ENCODE measurements at regions not wholly inside any gene's neighbourhood (a gene's known extent, or its start where the extent isn't known, plus 50 kb on each side); places are given as distances from the start of the nearest gene placed in this dataset.

DNA sequence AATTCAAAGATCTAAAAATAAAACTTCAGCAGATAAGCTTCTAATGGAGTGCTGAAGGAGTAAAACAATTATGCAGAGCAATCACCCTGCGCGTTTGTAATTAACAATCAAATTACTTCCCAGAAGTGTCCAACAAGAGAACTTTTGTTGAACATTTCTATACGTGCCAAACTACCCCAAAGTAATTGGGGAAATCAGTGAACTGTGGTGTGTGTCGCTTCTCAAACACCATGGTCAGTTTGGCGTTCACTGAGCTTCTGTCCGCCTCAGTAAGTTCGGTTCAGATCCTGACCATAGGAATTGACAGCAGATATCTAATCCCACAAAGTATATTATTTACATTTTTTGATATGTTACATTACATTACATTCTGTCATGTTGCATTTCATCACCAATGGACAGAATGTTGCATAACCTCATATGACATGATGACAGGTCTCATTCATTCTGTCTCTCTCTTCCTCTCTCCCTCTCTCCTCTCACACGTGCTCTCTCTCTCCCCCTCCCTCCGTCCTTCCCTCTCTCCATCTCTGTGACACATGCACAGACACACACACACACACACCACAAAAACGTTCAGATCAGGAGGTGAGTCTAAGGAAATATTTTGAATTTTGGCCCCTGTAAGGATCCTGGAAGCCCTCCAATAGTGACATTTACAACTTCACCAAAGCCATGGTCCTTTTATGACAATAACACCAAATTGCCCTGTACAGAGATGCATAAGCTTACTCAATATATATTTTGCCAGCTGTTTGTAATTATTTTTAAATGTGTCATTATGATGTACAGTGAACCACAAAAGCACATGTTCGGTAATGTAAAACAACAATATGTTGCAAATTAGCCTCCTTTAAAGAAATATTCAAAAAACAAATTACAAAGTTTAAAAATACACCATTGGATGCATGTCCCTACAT, 269.2 kb downstream of the FIGN start:
- no peak overlapping the region for H3K4me2 ChIP-seq (ENCODE audit: low read length)
- no peaks in the 10 kb centered on the region for H3F3A ChIP-seq (ENCODE audit: insufficient read depth, low read length, poor library complexity, severe bottlenecking)
- no peak overlapping the region for H3K9ac ChIP-seq (ENCODE audit: low read length)
- no peak overlapping the region for H3K4me3 ChIP-seq (ENCODE audit: low read length)
- H4K20me1 ChIP-seq (ENCODE audit: insufficient read depth), result no peaks in the 10 kb centered on the region
- no peaks in the 10 kb centered on the region for H3K27me3 ChIP-seq (ENCODE audit: insufficient read depth, low read depth, low read length)
- no peak for TF ChIP-seq EP300 (conservative IDR thresholded peaks at IDR 0.05; ENCODE audit: poor library complexity, severe bottlenecking)
- TF ChIP-seq RAD21 (conservative IDR thresholded peaks at IDR 0.05), result no peak
- no peak for TF ChIP-seq SMC3 (conservative IDR thresholded peaks at IDR 0.05; ENCODE audit: poor library complexity)
- no peak for TF ChIP-seq MXI1 (conservative IDR thresholded peaks at IDR 0.05; ENCODE audit: poor library complexity, severe bottlenecking)
- TF ChIP-seq POLR2AphosphoS5 (IDR thresholded peaks at IDR 0.05), result no peak
- TF ChIP-seq EZH2 (IDR thresholded peaks at IDR 0.05; ENCODE audit: borderline replicate concordance, insufficient read depth, low read length, poor library complexity, severe bottlenecking), result no peak
- TF ChIP-seq, protein P1, sequence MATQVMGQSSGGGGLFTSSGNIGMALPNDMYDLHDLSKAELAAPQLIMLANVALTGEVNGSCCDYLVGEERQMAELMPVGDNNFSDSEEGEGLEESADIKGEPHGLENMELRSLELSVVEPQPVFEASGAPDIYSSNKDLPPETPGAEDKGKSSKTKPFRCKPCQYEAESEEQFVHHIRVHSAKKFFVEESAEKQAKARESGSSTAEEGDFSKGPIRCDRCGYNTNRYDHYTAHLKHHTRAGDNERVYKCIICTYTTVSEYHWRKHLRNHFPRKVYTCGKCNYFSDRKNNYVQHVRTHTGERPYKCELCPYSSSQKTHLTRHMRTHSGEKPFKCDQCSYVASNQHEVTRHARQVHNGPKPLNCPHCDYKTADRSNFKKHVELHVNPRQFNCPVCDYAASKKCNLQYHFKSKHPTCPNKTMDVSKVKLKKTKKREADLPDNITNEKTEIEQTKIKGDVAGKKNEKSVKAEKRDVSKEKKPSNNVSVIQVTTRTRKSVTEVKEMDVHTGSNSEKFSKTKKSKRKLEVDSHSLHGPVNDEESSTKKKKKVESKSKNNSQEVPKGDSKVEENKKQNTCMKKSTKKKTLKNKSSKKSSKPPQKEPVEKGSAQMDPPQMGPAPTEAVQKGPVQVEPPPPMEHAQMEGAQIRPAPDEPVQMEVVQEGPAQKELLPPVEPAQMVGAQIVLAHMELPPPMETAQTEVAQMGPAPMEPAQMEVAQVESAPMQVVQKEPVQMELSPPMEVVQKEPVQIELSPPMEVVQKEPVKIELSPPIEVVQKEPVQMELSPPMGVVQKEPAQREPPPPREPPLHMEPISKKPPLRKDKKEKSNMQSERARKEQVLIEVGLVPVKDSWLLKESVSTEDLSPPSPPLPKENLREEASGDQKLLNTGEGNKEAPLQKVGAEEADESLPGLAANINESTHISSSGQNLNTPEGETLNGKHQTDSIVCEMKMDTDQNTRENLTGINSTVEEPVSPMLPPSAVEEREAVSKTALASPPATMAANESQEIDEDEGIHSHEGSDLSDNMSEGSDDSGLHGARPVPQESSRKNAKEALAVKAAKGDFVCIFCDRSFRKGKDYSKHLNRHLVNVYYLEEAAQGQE (IDR thresholded peaks at IDR 0.05; ENCODE audit: borderline replicate concordance), result no peak
- TF ChIP-seq, protein P2, sequence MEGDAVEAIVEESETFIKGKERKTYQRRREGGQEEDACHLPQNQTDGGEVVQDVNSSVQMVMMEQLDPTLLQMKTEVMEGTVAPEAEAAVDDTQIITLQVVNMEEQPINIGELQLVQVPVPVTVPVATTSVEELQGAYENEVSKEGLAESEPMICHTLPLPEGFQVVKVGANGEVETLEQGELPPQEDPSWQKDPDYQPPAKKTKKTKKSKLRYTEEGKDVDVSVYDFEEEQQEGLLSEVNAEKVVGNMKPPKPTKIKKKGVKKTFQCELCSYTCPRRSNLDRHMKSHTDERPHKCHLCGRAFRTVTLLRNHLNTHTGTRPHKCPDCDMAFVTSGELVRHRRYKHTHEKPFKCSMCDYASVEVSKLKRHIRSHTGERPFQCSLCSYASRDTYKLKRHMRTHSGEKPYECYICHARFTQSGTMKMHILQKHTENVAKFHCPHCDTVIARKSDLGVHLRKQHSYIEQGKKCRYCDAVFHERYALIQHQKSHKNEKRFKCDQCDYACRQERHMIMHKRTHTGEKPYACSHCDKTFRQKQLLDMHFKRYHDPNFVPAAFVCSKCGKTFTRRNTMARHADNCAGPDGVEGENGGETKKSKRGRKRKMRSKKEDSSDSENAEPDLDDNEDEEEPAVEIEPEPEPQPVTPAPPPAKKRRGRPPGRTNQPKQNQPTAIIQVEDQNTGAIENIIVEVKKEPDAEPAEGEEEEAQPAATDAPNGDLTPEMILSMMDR (IDR thresholded peaks at IDR 0.05; ENCODE audit: poor library complexity, severe bottlenecking), result no peak
- TF ChIP-seq TAF1 (IDR thresholded peaks at IDR 0.05; ENCODE audit: low read depth), result no peak
- H3K9me2 ChIP-seq (ENCODE audit: insufficient read depth, low read length), result no peaks in the 10 kb centered on the region
- H2AFZ ChIP-seq (ENCODE audit: low read depth, low read length), result no peak overlapping the region
- H3K9me3 ChIP-seq (ENCODE audit: low read length), result no peaks in the 10 kb centered on the region
- no peaks in the 10 kb centered on the region for H3K79me2 ChIP-seq (replicated peaks; ENCODE audit: insufficient read depth, low read length)
- H3K27ac ChIP-seq (ENCODE audit: low read length), result no peak overlapping the region
- no peaks in the 10 kb centered on the region for H3K36me3 ChIP-seq (ENCODE audit: insufficient read depth, low read length)

DNA sequence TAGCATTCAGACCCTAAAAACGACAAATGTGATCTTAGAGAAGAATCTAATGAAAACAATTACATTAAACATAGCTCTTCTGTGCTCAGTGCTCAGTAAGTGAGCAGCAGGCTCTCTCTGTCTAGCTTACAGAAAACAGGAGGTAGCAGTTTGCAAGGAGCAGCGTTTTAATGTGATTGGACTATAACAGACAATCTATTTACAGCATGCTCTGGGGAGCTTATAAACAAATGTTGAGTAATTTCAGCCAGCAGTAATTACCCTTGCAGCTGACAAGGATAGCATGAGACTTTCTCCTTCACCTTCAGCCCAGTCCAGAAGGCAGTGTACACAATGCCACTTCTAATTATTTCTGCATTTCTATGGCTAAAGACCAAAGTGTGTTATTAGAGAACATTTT, 270.4 kb downstream of the FIGN start:
- H3K9me3 ChIP-seq (ENCODE audit: low read length), result no peaks in the 10 kb centered on the region
- H3K36me3 ChIP-seq (ENCODE audit: insufficient read depth, low read length), result no peaks in the 10 kb centered on the region
- no peak overlapping the region for H3K4me3 ChIP-seq (ENCODE audit: low read length)
- no peaks in the 10 kb centered on the region for H3K9me2 ChIP-seq (ENCODE audit: insufficient read depth, low read length)
- H3K4me2 ChIP-seq (ENCODE audit: low read length), result no peak overlapping the region
- no peaks in the 10 kb centered on the region for H4K20me1 ChIP-seq (ENCODE audit: insufficient read depth)
- H3K27ac ChIP-seq (ENCODE audit: low read length), result no peak overlapping the region
- H3F3A ChIP-seq (ENCODE audit: insufficient read depth, low read length, poor library complexity, severe bottlenecking), result no peaks in the 10 kb centered on the region
- H3K27me3 ChIP-seq (ENCODE audit: insufficient read depth, low read depth, low read length), result no peaks in the 10 kb centered on the region
- TF ChIP-seq TAF1 (IDR thresholded peaks at IDR 0.05; ENCODE audit: low read depth) (no peak), SMC3 (conservative IDR thresholded peaks at IDR 0.05; ENCODE audit: poor library complexity) (no peak), EP300 (conservative IDR thresholded peaks at IDR 0.05; ENCODE audit: poor library complexity, severe bottlenecking) (no peak), MXI1 (conservative IDR thresholded peaks at IDR 0.05; ENCODE audit: poor library complexity, severe bottlenecking) (no peak), POLR2AphosphoS5 (IDR thresholded peaks at IDR 0.05) (no peak), EZH2 (IDR thresholded peaks at IDR 0.05; ENCODE audit: borderline replicate concordance, insufficient read depth, low read length, poor library complexity, severe bottlenecking) (no peak)
- TF ChIP-seq, protein P1 (IDR thresholded peaks at IDR 0.05; ENCODE audit: borderline replicate concordance), result no peak
- no peak overlapping the region for H2AFZ ChIP-seq (ENCODE audit: low read depth, low read length)
- H3K9ac ChIP-seq (ENCODE audit: low read length), result no peak overlapping the region
- H3K79me2 ChIP-seq (replicated peaks; ENCODE audit: insufficient read depth, low read length), result no peaks in the 10 kb centered on the region
